Right lobe of liver (tissue), 4 donors: ENCODE measurements at regions not wholly inside any gene's neighbourhood (a gene's known extent, or its start where the extent isn't known, plus 50 kb on each side); places are given as distances from the start of the nearest gene placed in this dataset.

Source experiments
- POLR2A ChIP-seq: fragments of 450-650 bp; IDR thresholded peaks from one replicate; pipeline ENCODE4 v1.6.1; 2017; ENCODE audit warnings: antibody characterized with exemption, mild to moderate bottlenecking
- TF ChIP-seq, protein P1 (sequence below), 4 donors: fragments of 200-600 bp in 3 of 4; fragments of 450-650 bp in 1 of 4; IDR thresholded peaks; one replicate each; pipeline versions ENCODE4 v1.5.1 to v1.8.0; 2016 to 2022; ENCODE audit warnings: antibody characterized with exemption in 4 of 4, mild to moderate bottlenecking in 2 of 4
- donor health status: DM: no; HTN: no; CAD: no.
- donor health status: DM: no; HTN: no; CAD: no.
- donor health status: DM: no; HTN: yes; CAD: no.

DNA sequence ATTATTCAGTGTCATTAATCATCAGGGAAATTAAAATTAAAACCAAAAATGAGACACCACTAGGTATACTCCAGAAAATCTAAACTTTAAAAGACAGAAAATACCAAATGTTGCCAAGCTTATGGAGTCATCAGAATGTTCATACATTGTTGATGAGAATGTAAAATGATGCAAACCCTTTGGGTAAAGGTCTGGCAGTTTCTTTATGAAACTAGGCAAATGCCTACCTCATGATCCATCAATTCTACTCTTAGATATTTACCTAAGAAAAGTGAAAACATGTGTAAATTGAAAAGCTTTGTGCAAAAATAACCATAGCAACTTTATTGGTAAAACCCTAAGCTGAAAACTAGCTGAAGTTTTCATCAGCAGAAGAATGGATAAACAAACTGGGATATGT lies 329.5 kb upstream of the MEOX2 start:
- no peak for TF ChIP-seq POLR2A
- TF ChIP-seq, protein P1, sequence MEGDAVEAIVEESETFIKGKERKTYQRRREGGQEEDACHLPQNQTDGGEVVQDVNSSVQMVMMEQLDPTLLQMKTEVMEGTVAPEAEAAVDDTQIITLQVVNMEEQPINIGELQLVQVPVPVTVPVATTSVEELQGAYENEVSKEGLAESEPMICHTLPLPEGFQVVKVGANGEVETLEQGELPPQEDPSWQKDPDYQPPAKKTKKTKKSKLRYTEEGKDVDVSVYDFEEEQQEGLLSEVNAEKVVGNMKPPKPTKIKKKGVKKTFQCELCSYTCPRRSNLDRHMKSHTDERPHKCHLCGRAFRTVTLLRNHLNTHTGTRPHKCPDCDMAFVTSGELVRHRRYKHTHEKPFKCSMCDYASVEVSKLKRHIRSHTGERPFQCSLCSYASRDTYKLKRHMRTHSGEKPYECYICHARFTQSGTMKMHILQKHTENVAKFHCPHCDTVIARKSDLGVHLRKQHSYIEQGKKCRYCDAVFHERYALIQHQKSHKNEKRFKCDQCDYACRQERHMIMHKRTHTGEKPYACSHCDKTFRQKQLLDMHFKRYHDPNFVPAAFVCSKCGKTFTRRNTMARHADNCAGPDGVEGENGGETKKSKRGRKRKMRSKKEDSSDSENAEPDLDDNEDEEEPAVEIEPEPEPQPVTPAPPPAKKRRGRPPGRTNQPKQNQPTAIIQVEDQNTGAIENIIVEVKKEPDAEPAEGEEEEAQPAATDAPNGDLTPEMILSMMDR (IDR thresholded peaks at IDR 0.05) = no peak
